MM.1S (cell line): ENCODE measurements at regions not wholly inside any gene's neighbourhood (a gene's known extent, or its start where the extent isn't known, plus 50 kb on each side); places are given as distances from the start of the nearest gene placed in this dataset.

Experiments used
- DNase-seq: peaks from one replicate; pipeline ENCODE4 v3.0.0-alpha.2; 2015
- H2AFZ ChIP-seq: fragments of 300-600 bp; sonication (generic); 2 replicates; pipeline ENCODE4 v1.6.0; 2016; ENCODE audit warnings: antibody characterized with exemption, low read length
- H3F3A ChIP-seq: fragments of 300-600 bp; sonication (generic); 2 replicates; pipeline ENCODE4 v1.6.1; 2016; ENCODE audit warnings: mild to moderate bottlenecking, antibody characterized with exemption, low read length, moderate library complexity, mixed read lengths; ENCODE audit not compliant: insufficient read depth
- H3K27ac ChIP-seq: fragments of 300-600 bp; sonication (generic); 2 replicates; pipeline ENCODE4 v1.5.1; 2016; ENCODE audit warnings: mild to moderate bottlenecking, low read length
- H3K27me3 ChIP-seq: fragments of 300-600 bp; sonication (generic); replicated peaks from 2 replicates; pipeline ENCODE4 v1.6.0; 2016; ENCODE audit warnings: low read length; ENCODE audit not compliant: insufficient read depth
- H3K36me3 ChIP-seq: fragments of 300-600 bp; sonication (generic); replicated peaks from 2 replicates; pipeline ENCODE4 v1.6.1; 2016; ENCODE audit warnings: mild to moderate bottlenecking, low read length, mixed read lengths; ENCODE audit not compliant: insufficient read depth
- H3K4me1 ChIP-seq: fragments of 300-600 bp; sonication (generic); 2 replicates; pipeline ENCODE4 v1.6.1; 2016; ENCODE audit warnings: low read length, mixed read lengths
- H3K4me2 ChIP-seq: fragments of 300-600 bp; sonication (generic); 2 replicates; pipeline ENCODE4 v1.6.0; 2016; ENCODE audit warnings: low read depth, low read length
- H3K4me3 ChIP-seq: fragments of 300-600 bp; sonication (generic); 2 replicates; pipeline ENCODE4 v1.5.1; 2016; ENCODE audit warnings: low read length, mixed read lengths
- H3K79me2 ChIP-seq: fragments of 300-600 bp; sonication (generic); 2 replicates; pipeline ENCODE4 v1.6.1; 2016; ENCODE audit warnings: mixed run types, low read length, mixed read lengths
- H3K9ac ChIP-seq: fragments of 300-600 bp; sonication (generic); 2 replicates; pipeline ENCODE4 v1.6.1; 2016; ENCODE audit warnings: low read length, mixed read lengths
- H3K9me2 ChIP-seq: fragments of 300-600 bp; sonication (generic); replicated peaks from 2 replicates; pipeline ENCODE4 v1.6.1; 2016; ENCODE audit warnings: mild to moderate bottlenecking, low read length, mixed read lengths; ENCODE audit not compliant: insufficient read depth
- H3K9me3 ChIP-seq: fragments of 300-600 bp; sonication (generic); replicated peaks from 2 replicates; pipeline ENCODE4 v1.6.1; 2016; ENCODE audit warnings: mild to moderate bottlenecking, low read length, mixed read lengths; ENCODE audit not compliant: insufficient read depth
- H4K20me1 ChIP-seq: fragments of 300-600 bp; sonication (generic); 2 replicates; pipeline ENCODE4 v1.6.1; 2016; ENCODE audit warnings: mild to moderate bottlenecking, low read length, moderate library complexity, mixed read lengths; ENCODE audit not compliant: insufficient read depth
- EZH2 ChIP-seq: fragments of 300-600 bp; sonication (generic); optimal IDR thresholded peaks from 2 replicates; pipeline ENCODE3; 2017; ENCODE audit warnings: low read depth, mild to moderate bottlenecking, antibody characterized with exemption, low read length, mixed read lengths
- EZH2phosphoT487 ChIP-seq: fragments of 300-600 bp; sonication (generic); IDR thresholded peaks from 2 replicates; pipeline ENCODE4 v1.6.1; 2018; ENCODE audit warnings: antibody characterized with exemption, low read length
- TF ChIP-seq, protein P1 (sequence below): fragments of 300-600 bp; sonication (generic); IDR thresholded peaks from 2 replicates; pipeline ENCODE4 v1.5.1; 2016; ENCODE audit warnings: antibody characterized with exemption, low read length, mixed read lengths

DNA sequence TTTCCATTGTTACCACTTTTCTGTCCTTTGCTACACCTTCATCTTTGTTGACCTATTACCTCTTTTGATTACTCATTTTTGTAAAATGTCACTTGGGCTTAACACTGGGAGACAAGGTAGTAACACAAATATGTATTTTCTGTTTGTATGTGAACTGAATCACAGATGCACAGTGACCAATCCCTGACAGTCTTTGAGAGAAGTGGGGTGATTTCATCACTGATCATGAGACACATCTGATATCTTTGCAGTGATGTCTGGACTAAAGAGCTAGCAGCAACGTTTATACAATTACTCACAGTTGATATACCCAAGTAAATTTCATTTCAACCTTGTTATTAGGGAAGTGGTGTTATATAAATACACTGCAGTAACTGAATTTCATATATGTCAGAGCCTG, 1397.4 kb upstream of the SPRY2 start:
- Histone ChIP-seq H3K4me2 (no peak overlapping the region), H3K27ac (no peak overlapping the region), H3K27me3 (no peaks in the 10 kb centered on the region), H3K4me3 (no peak overlapping the region), H3K9me3 (no peaks in the 10 kb centered on the region), H4K20me1 (no peaks in the 10 kb centered on the region), H3K36me3 (no peaks in the 10 kb centered on the region), H3F3A (no peaks in the 10 kb centered on the region), H3K79me2 (no peaks in the 10 kb centered on the region), H3K9me2 (no peaks in the 10 kb centered on the region), H3K4me1 (no peaks in the 10 kb centered on the region), H2AFZ (no peak overlapping the region), H3K9ac (no peak overlapping the region)
- TF ChIP-seq EZH2: no peak
- no peak for TF ChIP-seq EZH2phosphoT487
- TF ChIP-seq, protein P1, sequence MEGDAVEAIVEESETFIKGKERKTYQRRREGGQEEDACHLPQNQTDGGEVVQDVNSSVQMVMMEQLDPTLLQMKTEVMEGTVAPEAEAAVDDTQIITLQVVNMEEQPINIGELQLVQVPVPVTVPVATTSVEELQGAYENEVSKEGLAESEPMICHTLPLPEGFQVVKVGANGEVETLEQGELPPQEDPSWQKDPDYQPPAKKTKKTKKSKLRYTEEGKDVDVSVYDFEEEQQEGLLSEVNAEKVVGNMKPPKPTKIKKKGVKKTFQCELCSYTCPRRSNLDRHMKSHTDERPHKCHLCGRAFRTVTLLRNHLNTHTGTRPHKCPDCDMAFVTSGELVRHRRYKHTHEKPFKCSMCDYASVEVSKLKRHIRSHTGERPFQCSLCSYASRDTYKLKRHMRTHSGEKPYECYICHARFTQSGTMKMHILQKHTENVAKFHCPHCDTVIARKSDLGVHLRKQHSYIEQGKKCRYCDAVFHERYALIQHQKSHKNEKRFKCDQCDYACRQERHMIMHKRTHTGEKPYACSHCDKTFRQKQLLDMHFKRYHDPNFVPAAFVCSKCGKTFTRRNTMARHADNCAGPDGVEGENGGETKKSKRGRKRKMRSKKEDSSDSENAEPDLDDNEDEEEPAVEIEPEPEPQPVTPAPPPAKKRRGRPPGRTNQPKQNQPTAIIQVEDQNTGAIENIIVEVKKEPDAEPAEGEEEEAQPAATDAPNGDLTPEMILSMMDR: no peak
- DNase-seq: no peak

DNA sequence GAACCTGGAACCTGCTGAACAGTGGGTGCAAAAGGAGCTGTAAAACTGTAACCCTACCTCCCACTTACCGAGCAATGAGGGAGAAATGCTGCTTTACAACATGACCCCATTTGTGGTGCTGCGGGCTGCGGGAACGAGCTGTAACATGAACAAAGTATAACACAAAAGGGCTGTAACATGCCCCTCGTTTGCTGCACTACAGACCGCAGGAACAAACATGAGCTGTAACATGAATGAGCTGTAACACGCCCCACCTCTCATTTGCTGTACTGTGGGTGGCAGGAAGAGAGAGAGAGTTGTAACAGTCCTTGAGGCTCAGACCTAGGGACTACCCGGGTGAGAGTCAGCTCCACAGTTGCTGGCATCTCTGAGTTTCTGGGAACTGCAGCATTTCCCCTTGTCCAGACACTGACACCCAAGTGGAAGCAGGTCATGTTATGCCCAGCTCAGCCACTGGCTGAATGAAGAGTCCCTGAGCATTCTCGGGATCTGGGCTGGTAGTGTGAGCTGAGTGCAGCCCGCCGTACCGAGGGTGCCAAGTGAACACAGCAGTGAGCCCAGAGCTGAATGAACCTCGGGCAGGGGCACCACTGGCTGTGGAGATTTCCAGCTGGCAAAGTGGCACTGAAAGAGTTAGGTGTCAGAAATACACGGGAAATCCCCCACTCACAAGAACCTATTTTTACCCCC, 1385.3 kb upstream of the SPRY2 start:
- Histone ChIP-seq H3K9me3 (no peaks in the 10 kb centered on the region), H2AFZ (no peak overlapping the region), H4K20me1 (no peaks in the 10 kb centered on the region), H3K4me3 (no peak overlapping the region), H3K79me2 (no peaks in the 10 kb centered on the region), H3K9ac (no peak overlapping the region), H3K27me3 (no peaks in the 10 kb centered on the region), H3K4me1 (no peaks in the 10 kb centered on the region), H3K4me2 (no peak overlapping the region), H3K9me2 (no peaks in the 10 kb centered on the region), H3K36me3 (no peaks in the 10 kb centered on the region), H3F3A (no peaks in the 10 kb centered on the region), H3K27ac (no peak overlapping the region)
- TF ChIP-seq EZH2 (no peak), EZH2phosphoT487 (no peak)
- TF ChIP-seq, protein P1: no peak
- DNase-seq: no peak

DNA sequence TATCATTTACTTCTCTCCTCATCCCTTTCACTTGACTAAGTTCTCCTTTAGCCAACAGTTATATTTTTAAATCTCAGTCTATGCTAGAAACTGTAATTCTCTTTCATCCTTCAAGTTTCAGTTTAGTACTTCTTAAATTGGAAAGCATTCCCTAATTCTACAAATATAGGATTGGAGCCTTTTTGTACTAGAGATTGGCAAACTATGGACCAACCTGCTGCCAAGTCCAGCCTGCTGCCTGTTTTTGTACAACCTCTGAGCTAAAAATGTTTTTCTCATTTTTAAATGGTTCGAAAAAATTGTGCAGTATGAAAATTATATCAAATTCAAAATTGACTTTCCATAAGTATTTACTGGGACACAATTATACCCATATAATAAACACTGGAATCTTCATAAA, 1381.5 kb upstream of the SPRY2 start:
- Histone ChIP-seq H3K9me3 (no peaks in the 10 kb centered on the region), H3K9ac (no peak overlapping the region), H3K27me3 (no peaks in the 10 kb centered on the region), H3K27ac (no peak overlapping the region), H3F3A (no peaks in the 10 kb centered on the region), H3K4me3 (no peak overlapping the region), H2AFZ (no peak overlapping the region), H3K4me1 (no peaks in the 10 kb centered on the region), H3K79me2 (no peaks in the 10 kb centered on the region), H4K20me1 (no peaks in the 10 kb centered on the region), H3K9me2 (no peaks in the 10 kb centered on the region), H3K4me2 (no peak overlapping the region), H3K36me3 (no peaks in the 10 kb centered on the region)
- TF ChIP-seq EZH2phosphoT487: no peak
- TF ChIP-seq, protein P1: no peak
- TF ChIP-seq EZH2: no peak
- no peak for DNase-seq
